ENCODE measurements at regions not wholly inside any gene's neighbourhood (a gene's known extent, or its start where the extent isn't known, plus 50 kb on each side); places are given as distances from the start of the nearest gene placed in this dataset.
"Not testable (repeated sequence)": the region's sequence is repeated elsewhere in the genome, so short reads cannot be mapped to it uniquely, and the experiment has no call there.

GRCh38 chr1:157252473-157252872 is 114.3 kb upstream of the ETV3 start:
- Mint-ChIP-seq H3K27me3 (no peaks in the 10 kb centered on the region), H3K27ac (no peak overlapping the region), H3K9me3 (peaks cover 7% of the 10 kb centered on the region), H3K4me1 (ENCODE audit: unreplicated experiment) (no peaks in the 10 kb centered on the region), H3K36me3 (no peaks in the 10 kb centered on the region), H3K4me3 (no peak overlapping the region)
- no peak for TF ChIP-seq CTCF (conservative IDR thresholded peaks at IDR 0.05)
- no peak for DNase-seq (ENCODE audit: extremely low spot score, unreplicated experiment)

- no peaks in the 10 kb centered on the region for H3K27me3 Mint-ChIP-seq
- TF ChIP-seq CTCF (conservative IDR thresholded peaks at IDR 0.05), result no peak
Observed at GRCh38 chr1:157249739-157250138, 111.5 kb upstream of the ETV3 start.

GRCh38 chr1:157249326-157249725 is 111.1 kb upstream of the ETV3 start:
- Mint-ChIP-seq H3K36me3 (no peaks in the 10 kb centered on the region), H3K27ac (no peak overlapping the region), H3K4me1 (ENCODE audit: unreplicated experiment) (no peaks in the 10 kb centered on the region), H3K27me3 (no peaks in the 10 kb centered on the region), H3K4me3 (no peak overlapping the region), H3K9me3 (no peaks in the 10 kb centered on the region)
- no peak for TF ChIP-seq CTCF (conservative IDR thresholded peaks at IDR 0.05)
- DNase-seq (ENCODE audit: extremely low spot score, unreplicated experiment), result no peak

More at GRCh38 chr1:157249739-157250138, 111.5 kb upstream of the ETV3 start:
- H3K27ac Mint-ChIP-seq, result no peak overlapping the region
- DNase-seq (ENCODE audit: extremely low spot score, unreplicated experiment), result no peak
- no peaks in the 10 kb centered on the region for H3K4me1 Mint-ChIP-seq (ENCODE audit: unreplicated experiment)
- no peak overlapping the region for H3K4me3 Mint-ChIP-seq
- no peaks in the 10 kb centered on the region for H3K9me3 Mint-ChIP-seq
- H3K36me3 Mint-ChIP-seq, result no peaks in the 10 kb centered on the region

GRCh38 chr1:157247764-157248049 is 109.5 kb upstream of the ETV3 start:
- not testable (repeated sequence) for H3K4me1 Mint-ChIP-seq (ENCODE audit: unreplicated experiment); H3K27ac Mint-ChIP-seq; H3K4me3 Mint-ChIP-seq; H3K27me3 Mint-ChIP-seq; DNase-seq (ENCODE audit: extremely low spot score, unreplicated experiment); H3K9me3 Mint-ChIP-seq; H3K36me3 Mint-ChIP-seq

- no peak overlapping the region for H3K27ac Mint-ChIP-seq
- H3K36me3 Mint-ChIP-seq, result no peaks in the 10 kb centered on the region
- DNase-seq (ENCODE audit: extremely low spot score, unreplicated experiment), result no peak
- no peaks in the 10 kb centered on the region for H3K4me1 Mint-ChIP-seq (ENCODE audit: unreplicated experiment)
- TF ChIP-seq CTCF (conservative IDR thresholded peaks at IDR 0.05), result no peak
- H3K27me3 Mint-ChIP-seq, result no peaks in the 10 kb centered on the region
- no peaks in the 10 kb centered on the region for H3K9me3 Mint-ChIP-seq
- no peak overlapping the region for H3K4me3 Mint-ChIP-seq
Observed at GRCh38 chr1:157247005-157247763, 109.0 kb upstream of the ETV3 start.

GRCh38 chr1:157245823-157246222 is 107.6 kb upstream of the ETV3 start:
- Mint-ChIP-seq H3K36me3 (no peaks in the 10 kb centered on the region), H3K27me3 (no peaks in the 10 kb centered on the region), H3K27ac (no peak overlapping the region), H3K4me3 (no peak overlapping the region), H3K9me3 (no peaks in the 10 kb centered on the region), H3K4me1 (ENCODE audit: unreplicated experiment) (peaks cover 4% of the 10 kb centered on the region)
- no peak for TF ChIP-seq CTCF (conservative IDR thresholded peaks at IDR 0.05)
- no peak for DNase-seq (ENCODE audit: extremely low spot score, unreplicated experiment)
